HG03097 (cell line): ENCODE measurements at regions not wholly inside any gene's neighbourhood (a gene's known extent, or its start where the extent isn't known, plus 50 kb on each side); places are given as distances from the start of the nearest gene placed in this dataset.
"Not testable (repeated sequence)": the region's sequence is repeated elsewhere in the genome, so short reads cannot be mapped to it uniquely, and the experiment has no call there.

Experiments
- ATAC-seq: cut with Tn5 transposase; IDR thresholded peaks from one replicate; pipeline ENCODE4 v1.9.1; 2021; ENCODE audit not compliant: unreplicated experiment, low FRiP score

GRCh38 chr3:88775026-88775690 lies 332.3 kb upstream of the EPHA3 start:
- no peak for ATAC-seq

GRCh38 chr3:88779482-88779881 lies 327.9 kb upstream of the EPHA3 start:
- no peak for ATAC-seq

- ATAC-seq, result no peak
Measured at GRCh38 chr3:88784925-88785324, 322.5 kb upstream of the EPHA3 start.

GRCh38 chr3:88785841-88786240 lies 321.6 kb upstream of the EPHA3 start:
- ATAC-seq, result no peak

DNA sequence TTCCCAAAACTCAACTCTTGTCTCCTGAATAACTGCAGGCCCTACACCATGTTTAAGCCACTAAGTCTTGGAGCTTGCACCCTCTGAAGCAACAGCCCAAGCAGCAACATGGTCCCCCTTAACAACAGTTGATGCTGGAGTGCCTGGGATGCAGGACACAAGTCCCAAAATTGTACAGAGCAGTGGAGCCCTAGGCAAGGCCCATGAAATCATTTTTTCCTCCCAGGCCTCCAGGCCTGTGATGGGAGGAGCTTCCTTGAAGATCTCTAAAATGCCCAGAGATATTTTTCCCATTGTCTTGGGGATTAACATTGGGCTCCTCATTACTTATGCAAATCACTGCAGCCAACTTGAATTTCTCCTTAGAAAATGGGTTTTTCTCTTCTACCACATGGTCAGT lies 311.9 kb upstream of the EPHA3 start:
- no peak for ATAC-seq

GRCh38 chr3:88807491-88808105 lies 299.8 kb upstream of the EPHA3 start:
- ATAC-seq, result no peak

GRCh38 chr3:88809993-88810392 lies 297.4 kb upstream of the EPHA3 start:
- ATAC-seq, result no peak

- ATAC-seq, result no peak
Measured at GRCh38 chr3:88810455-88810854, 297.0 kb upstream of the EPHA3 start.

- no peak for ATAC-seq
Measured at GRCh38 chr3:88811096-88811495, 296.3 kb upstream of the EPHA3 start.

DNA sequence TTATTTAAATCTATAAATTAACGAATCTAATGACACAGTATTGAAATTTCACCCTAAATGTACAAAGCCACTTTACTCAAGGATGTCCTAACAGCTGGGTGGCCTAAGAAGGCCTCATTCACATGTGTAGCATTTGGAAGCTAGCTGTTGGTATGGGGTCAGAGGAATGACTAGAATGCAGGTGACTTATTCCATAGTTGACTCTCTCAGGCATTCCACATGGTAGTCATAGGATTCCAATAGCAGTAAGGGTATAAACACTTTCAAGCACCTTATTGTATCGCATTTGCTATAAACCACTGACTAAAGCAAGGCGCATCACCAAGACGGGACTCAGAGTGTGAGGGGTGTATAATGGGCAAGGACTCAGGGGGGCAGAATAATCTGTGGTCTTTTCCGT lies 294.8 kb upstream of the EPHA3 start:
- no peak for ATAC-seq

DNA sequence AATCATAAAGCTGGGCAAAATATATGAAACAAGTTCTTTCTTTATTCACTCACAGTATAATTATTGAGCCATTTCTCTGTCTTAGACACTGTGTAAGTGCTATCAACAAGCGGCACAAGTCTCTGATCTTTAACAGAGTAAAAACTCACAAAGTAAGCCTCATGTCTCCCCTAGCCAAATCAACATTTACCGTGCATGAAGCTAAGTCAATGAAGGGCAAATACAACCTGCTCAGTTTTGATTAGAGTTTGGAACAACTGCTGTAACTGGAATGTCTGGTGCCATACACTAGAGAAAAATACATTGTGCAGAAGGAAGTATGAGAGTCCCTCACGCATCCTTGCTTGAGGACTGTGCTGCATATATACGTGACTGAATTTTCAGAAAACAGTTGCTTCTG lies 291.0 kb upstream of the EPHA3 start:
- no peak for ATAC-seq

DNA sequence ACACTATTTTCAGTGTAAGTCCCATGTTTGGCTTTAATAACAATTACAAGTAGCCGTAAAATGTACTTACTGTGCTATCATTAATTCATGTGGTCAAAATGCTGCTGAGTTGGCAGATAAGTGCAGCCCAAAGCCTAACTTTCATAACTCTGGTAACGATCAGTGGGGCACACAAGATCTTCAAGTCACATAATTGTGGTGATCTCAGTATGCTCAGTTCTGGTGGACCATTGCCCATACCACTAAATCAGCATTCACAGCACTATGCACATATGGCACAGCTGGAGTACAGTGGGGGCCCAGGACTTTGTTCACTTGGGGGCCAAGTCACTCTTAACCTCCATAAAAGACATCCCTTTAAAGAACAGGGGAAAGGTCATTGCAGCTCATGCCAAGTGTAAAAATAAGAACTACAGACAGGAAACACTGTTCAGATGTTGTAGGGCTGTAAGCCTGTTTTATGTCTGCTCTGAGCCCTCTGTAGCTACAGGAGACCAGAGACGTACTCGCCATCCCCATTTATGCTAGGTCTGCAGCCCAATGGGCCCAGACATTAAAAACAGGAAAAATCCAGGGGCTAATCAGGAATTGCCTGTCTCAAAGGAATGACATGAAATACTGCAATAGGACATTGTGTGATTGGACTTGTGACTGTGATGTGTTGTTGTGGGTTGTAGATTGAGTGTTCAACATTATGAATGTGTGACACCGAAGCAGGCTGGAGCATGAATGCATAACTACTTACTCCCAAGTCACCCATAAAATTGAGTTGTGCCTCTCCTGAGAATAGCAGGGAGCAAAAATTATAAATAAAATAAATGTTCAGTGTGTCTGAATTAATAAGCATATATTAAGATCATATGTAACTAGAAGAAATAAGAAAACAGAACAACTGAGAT lies 282.5 kb upstream of the EPHA3 start:
- no peak for ATAC-seq

- ATAC-seq, result no peak
Measured at GRCh38 chr3:88828466-88828865, 279.0 kb upstream of the EPHA3 start.

DNA sequence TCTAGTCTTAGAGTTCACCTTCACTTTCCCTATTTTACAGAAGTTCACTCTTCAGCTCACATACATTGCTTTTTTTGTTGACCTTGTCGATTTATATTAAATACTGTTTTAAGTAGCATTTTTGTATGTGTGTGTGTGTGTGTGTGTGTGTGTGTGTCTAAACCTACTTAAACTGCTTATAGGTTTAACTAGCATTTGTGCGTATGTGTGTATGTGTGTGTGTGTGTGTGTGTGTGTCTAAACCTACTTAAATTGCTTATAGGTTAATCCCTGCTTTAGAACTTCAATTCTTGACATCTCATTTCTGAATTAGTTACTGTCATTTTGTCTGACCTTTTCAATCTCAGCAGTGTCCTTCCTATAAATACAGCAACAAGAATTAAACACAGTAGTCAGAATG lies 254.8 kb upstream of the EPHA3 start:
- ATAC-seq, result no peak

DNA sequence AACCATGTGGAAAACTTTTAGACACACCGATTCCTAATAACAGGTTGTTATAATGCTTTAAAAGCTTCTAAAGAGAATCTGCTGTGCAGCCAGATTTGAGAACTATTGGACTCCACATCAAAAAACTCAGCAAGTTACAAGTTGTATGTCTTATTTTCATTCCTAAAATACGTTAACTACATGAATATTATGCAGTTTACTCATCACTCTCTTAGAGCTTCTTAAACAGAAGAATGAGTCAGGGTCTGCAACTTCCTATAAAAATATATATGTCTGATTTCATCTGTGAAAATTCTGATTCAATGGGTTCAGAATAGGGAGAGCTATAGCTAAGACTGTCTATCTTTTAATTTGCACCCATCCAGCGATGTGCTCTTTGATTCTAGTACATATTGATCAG lies 244.2 kb upstream of the EPHA3 start:
- ATAC-seq, result no peak

DNA sequence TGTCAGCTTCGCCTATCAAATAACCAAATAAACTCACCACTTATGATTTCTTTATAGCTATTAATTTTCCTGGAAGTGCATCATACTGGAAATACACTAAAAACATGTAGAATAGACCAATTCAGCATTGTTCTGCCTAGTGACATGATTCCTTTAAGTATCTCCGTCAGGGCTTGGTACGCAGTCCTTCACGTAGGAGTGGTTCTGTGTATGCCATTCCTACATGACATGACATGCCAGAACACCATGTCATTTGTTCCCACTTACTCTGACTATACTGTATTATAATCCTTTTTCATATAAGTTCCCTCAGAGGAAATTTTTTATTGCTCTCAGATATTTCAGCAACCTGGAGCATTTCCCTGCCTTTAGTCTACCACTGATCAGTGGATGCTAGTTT lies 230.7 kb upstream of the EPHA3 start:
- no peak for ATAC-seq

- no peak for ATAC-seq
Measured at GRCh38 chr3:88879905-88880304, 227.5 kb upstream of the EPHA3 start.

DNA sequence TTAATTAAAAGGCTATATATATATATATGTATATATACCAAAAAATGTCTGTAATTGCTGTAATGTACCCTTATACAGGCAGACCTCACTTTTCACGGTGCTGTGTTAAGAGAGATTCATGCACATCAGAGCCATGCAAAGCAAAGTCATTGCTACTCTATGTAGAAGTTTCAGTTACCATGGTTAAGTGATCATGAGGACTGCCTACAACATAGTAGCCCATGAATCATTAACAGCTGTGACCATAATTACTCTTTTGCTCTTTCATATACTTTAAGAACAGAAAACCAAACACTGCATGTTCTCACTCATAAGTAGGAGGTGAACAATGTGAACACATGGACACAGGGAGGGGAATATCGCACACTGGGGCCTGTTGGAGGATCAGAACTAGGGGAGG lies 225.3 kb upstream of the EPHA3 start:
- peak; percentile 99 for ATAC-seq

- not testable (repeated sequence) for ATAC-seq
Measured at GRCh38 chr3:88886624-88887023, 220.8 kb upstream of the EPHA3 start.

GRCh38 chr3:88896026-88896425 lies 211.4 kb upstream of the EPHA3 start:
- ATAC-seq, result no peak

GRCh38 chr3:88912294-88912877 lies 195.0 kb upstream of the EPHA3 start:
- no peak for ATAC-seq
